K562 (cell line): ENCODE measurements at regions not wholly inside any gene's neighbourhood (a gene's known extent, or its start where the extent isn't known, plus 50 kb on each side); places are given as distances from the start of the nearest gene placed in this dataset.

ENCODE experiments used
- NRF1 ChIP-seq, 2 experiments: fragments of 450-650 bp; IDR thresholded peaks in 1 of 2; conservative IDR thresholded peaks in 1 of 2; 2 replicates each; pipeline ENCODE4 v1.6.1; 2014; ENCODE audit warnings: mild to moderate bottlenecking in 2 of 2
- TF ChIP-seq, protein P1 (sequence below): sonication (generic); formaldehyde crosslinking; IDR thresholded peaks from 2 replicates; pipeline ENCODE4 v1.8.1; 2022; ENCODE audit warnings: missing genetic modification reagents

DNA sequence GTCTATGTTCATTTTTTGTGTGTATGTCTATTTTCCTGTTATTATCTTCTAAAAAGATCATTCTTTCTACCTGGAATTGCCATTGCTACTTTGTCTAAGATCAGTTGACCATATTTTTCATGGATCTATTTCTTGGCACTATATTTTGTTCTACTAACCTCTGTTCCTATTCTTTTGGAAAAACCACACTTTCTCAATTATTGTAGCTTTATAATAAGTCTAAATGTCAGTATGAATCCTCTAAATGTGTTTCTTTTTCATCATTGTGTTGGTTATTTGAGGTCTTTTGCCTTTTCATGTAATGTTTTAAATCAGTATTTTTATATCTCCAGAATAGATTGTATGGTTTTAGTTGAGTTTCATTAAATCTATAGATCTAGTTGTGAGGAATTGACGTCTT lies 798.3 kb downstream of the FAT4 start:
- no peak for TF ChIP-seq NRF1 (conservative IDR thresholded peaks at IDR 0.05 in 1 of 2, IDR thresholded peaks at IDR 0.05 in 1 of 2)
- TF ChIP-seq, protein P1, sequence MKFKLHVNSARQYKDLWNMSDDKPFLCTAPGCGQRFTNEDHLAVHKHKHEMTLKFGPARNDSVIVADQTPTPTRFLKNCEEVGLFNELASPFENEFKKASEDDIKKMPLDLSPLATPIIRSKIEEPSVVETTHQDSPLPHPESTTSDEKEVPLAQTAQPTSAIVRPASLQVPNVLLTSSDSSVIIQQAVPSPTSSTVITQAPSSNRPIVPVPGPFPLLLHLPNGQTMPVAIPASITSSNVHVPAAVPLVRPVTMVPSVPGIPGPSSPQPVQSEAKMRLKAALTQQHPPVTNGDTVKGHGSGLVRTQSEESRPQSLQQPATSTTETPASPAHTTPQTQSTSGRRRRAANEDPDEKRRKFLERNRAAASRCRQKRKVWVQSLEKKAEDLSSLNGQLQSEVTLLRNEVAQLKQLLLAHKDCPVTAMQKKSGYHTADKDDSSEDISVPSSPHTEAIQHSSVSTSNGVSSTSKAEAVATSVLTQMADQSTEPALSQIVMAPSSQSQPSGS (CRISPR knock-in tag), result no peak
